GM12891 (cell line): ENCODE measurements at regions not wholly inside any gene's neighbourhood (a gene's known extent, or its start where the extent isn't known, plus 50 kb on each side); places are given as distances from the start of the nearest gene placed in this dataset.

Source experiments
- DNase-seq: peaks from one replicate; pipeline ENCODE4 v3.0.0; 2011; ENCODE audit warnings: low spot score; ENCODE audit not compliant: insufficient read length
- FAIRE-seq: peaks from 2 replicates; lab custom pipeline; 2011; peaks lifted over from hg19 to GRCh38; lab: Jason Lieb, UNC
- PAX5 ChIP-seq: IDR thresholded peaks from 2 replicates; pipeline ENCODE4 v1.6.1; 2011; ENCODE audit warnings: low read length, moderate library complexity, mild to moderate bottlenecking; ENCODE audit not compliant: insufficient read depth, severe bottlenecking
- POLR2A ChIP-seq: IDR thresholded peaks from 2 replicates; pipeline ENCODE4 v1.6.1; 2011; ENCODE audit warnings: low read depth, low read length, control low read depth
- POLR2AphosphoS5 ChIP-seq: IDR thresholded peaks from 2 replicates; pipeline ENCODE4 v1.6.1; 2011; ENCODE audit warnings: low read depth, low read length, control low read depth
- POU2F2 ChIP-seq: IDR thresholded peaks from 2 replicates; pipeline ENCODE4 v1.6.1; 2011; ENCODE audit warnings: low read depth, mild to moderate bottlenecking, control low read depth, low read length, moderate library complexity
- SPI1 ChIP-seq: IDR thresholded peaks from 2 replicates; pipeline ENCODE4 v1.6.1; 2011; ENCODE audit warnings: low read depth, low read length, control low read depth
- TAF1 ChIP-seq: IDR thresholded peaks from 2 replicates; pipeline ENCODE4 v1.6.1; 2011; ENCODE audit warnings: low read depth, low read length, control low read depth

DNA sequence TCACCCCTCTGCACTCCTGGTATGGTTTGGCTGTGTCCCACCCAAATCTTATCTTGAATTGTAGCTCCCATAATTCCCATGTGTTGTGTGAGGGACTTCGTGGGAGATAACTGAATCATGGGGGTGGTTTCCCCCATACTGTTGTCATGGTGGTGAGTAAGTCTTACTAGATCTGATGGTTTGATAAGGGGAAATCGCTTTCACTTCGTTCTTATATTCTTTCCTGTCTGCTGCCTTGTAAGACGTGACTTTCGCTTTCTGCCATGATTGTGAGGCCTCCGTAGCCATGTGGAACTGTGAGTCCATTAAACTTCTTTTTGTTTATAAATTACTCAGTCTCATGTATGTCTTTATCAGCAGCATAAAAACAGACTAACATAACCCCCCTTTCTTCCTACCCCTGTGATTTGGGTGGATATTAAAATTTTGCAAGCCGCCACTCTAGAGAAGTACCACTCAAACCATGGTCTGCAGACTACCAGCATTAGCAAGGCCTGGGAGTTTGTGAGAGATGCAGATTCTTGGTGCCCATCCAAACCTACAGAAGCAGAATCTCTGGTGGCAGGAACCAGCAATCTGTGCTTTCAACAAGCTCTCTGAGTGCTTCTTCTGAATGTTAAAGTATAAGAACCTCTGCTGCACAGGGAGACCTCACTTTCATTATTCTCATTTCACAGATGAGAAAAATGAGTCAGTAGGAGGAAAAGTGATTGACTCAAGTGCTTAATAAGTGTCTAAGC, 999.5 kb upstream of the EEF2KMT start:
- no peak for TF ChIP-seq POU2F2
- no peak for TF ChIP-seq PAX5
- no peak for TF ChIP-seq TAF1
- no peak for TF ChIP-seq POLR2AphosphoS5
- no peak for TF ChIP-seq SPI1
- TF ChIP-seq POLR2A: no peak
- no peak for DNase-seq
- FAIRE-seq: no peak

DNA sequence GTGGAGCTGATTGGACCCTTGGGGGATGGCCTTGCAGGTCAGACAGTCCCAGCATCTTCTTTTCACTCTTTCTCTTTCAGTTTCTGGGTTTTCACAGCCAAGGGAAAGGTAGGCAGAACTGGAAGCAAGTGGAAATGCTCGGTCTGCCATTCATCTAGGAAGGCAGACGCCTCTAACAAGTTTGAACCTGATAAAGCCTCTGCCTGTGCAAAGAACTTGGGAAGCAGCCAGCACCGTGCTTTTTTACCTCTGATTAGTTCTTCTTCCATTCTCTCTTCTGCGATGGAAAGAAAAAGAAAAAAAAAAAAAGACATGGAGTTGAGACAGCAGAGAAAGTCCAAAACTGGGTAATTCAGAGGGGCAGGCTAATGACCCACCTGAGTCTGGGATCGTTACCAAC, 997.8 kb upstream of the EEF2KMT start:
- TF ChIP-seq POLR2AphosphoS5: no peak
- TF ChIP-seq POLR2A: no peak
- TF ChIP-seq POU2F2: no peak
- TF ChIP-seq PAX5: no peak
- TF ChIP-seq SPI1: no peak
- no peak for TF ChIP-seq TAF1
- FAIRE-seq: no peak

DNA sequence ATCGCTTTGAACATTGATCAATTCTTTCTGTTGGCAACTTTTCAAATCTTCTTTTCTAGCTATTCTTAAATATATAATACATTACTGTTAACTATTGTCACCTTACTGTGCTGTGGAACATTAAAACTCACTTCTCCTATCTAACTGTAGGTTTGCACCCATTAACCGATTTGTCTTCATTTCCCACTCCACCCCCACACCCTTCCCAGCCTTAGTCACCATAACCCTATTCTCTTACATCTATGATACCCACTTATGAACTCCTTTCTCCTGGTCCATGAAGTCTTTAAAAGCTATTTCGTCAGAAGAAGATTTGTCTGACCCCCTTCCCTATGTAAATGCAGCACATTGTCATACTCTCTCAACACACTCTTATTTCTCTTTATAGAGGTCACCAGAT, 993.4 kb upstream of the EEF2KMT start:
- no peak for TF ChIP-seq SPI1
- no peak for TF ChIP-seq PAX5
- no peak for TF ChIP-seq POU2F2
- no peak for TF ChIP-seq POLR2AphosphoS5
- TF ChIP-seq TAF1: no peak
- TF ChIP-seq POLR2A: no peak
- DNase-seq (no peak), FAIRE-seq (no peak)

More for the DNA sequence above, 997.8 kb upstream of the EEF2KMT start:
- no peak for DNase-seq

DNA sequence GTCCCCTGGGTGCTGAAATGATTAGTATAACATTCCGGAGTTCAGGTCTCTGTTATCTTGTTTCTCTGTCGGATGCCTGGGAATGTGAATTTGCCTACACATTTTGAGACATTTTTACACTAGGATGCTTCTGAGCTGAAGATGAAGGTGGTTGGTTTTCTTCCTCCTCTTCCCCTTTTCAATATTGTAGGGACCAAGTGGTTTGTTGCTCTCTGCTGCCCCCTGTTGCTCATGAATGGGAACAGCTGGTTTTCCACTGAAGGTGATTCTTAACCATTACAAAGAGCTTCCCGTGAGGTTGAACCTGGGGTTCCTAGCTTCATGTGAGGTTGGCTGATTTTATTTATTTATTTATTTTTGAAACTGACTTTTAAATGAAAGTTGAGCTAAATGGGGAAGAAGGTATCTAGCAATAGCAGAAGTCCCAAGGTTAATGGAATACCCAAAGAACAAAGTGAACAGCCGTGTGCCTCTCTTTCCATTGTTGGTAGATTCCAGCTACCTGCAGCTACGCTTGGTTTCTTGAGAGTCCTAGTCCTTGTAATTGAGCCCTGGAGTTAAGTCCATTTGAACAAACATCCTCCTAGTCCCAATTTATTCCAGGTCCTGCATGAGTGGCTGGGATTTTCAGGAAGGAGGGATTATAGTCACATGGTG, 983.9 kb upstream of the EEF2KMT start:
- TF ChIP-seq TAF1 (no peak), SPI1 (peak; percentile 47), PAX5 (no peak), POU2F2 (no peak), POLR2AphosphoS5 (no peak), POLR2A (no peak)
- DNase-seq (peak; percentile 16), FAIRE-seq (no peak)

DNA sequence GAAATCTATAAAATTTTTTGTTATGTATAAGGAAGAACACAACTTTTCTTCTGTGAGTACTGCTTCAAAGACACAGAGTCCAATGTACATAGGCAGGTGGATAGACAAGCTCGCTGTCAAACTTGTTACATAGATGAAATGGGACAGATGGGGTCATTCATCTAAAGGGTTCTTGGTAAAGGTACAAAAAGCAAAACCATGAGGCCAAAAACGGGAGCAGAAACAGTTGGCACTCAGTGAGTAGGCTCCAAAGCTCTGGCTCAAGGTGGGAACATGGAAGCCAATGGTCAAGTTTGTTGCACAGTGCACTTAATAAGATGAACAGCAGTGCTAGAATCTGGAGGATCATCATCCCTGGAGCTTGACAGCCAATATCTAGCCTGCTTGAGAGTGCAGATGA, 979.0 kb upstream of the EEF2KMT start:
- TF ChIP-seq POU2F2 (no peak), POLR2AphosphoS5 (no peak), POLR2A (no peak), PAX5 (no peak), SPI1 (no peak), TAF1 (no peak)
- DNase-seq (no peak), FAIRE-seq (no peak)

DNA sequence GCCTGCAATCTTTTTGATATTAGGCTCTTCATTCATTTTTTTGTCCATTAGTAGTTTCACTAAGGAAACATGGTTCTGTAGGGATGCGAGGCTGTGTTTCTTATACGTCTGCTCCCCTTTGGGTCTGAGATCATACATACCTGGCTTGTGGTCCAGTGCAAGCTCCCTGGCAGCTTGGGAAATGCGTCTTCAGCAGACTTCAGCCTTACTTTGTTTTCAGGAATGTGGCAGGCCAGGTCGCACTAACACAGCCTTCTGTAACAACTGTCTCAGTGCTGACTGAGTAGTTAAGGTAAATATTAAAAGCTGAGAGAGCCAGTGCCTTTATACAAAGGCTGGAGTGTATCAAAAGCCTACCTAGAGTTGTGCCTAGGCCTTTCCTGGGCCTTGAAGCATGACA, 970.5 kb upstream of the EEF2KMT start:
- FAIRE-seq (no peak), DNase-seq (no peak)
- TF ChIP-seq POLR2AphosphoS5: no peak
- TF ChIP-seq TAF1: no peak
- no peak for TF ChIP-seq SPI1
- TF ChIP-seq POLR2A: no peak

DNA sequence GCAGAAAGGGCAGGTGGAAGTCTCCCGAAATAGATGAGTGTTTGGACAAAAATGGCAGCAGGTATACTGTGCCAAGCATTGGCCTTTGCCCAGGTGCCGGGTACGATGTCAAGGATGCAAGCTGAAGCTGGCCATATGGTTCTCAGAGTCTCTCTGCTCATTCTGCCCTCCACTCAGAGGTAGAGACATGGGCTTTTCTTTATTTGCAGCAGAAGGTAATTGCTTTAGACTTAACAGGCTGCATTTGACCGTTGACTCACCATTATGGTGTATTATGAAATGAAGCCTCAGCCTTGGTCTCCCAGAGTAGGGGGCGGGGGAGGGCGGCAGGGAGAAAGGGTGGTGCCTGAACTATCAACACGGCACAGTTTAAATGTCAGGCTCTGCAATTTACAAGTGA, 969.1 kb upstream of the EEF2KMT start:
- DNase-seq (no peak), FAIRE-seq (no peak)
- TF ChIP-seq POLR2AphosphoS5: no peak
- TF ChIP-seq PAX5: no peak
- TF ChIP-seq SPI1: no peak

DNA sequence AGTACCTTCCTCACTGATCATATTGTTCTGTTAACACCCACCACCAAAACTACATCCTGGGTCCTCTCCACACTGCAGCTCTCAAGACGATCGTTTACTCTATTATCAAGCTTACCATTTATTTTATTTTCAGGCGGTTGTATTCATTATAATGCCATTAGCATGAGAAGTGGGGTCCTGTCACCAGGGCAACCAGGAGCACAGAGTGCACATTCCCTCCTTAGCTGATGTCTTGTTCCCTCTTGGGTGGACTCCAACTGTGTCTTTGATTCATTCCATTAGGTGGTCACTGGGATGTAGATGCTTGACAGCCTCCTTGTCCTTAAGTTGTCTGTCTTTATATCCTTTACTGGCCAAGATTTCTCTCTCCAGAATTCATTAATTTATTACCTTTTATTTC, 965.9 kb upstream of the EEF2KMT start:
- FAIRE-seq: no peak
- DNase-seq: no peak
- TF ChIP-seq TAF1 (no peak), POU2F2 (no peak), PAX5 (no peak), SPI1 (no peak), POLR2A (no peak), POLR2AphosphoS5 (no peak)

DNA sequence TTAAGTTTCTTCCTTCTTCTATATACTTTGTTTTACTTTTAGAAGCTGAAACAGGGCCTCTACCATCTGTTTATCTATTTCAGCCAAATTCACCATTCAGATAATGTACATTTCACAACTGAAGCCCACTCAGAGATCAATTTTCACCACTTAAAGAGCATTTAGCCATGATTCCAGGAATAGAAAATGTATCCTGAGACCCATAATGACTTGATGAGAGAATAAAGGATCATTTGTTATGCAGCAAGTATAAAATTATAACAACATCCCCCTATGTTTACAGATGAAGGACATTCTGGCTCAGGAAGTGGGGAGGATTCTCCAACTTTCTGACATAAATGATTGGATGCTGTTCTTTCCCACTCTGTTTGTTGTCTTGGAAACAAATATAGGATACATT, 962.1 kb upstream of the EEF2KMT start:
- DNase-seq (no peak), FAIRE-seq (no peak)
- no peak for TF ChIP-seq TAF1
- no peak for TF ChIP-seq SPI1
- no peak for TF ChIP-seq POLR2A
- no peak for TF ChIP-seq PAX5
- TF ChIP-seq POLR2AphosphoS5: no peak
- no peak for TF ChIP-seq POU2F2

DNA sequence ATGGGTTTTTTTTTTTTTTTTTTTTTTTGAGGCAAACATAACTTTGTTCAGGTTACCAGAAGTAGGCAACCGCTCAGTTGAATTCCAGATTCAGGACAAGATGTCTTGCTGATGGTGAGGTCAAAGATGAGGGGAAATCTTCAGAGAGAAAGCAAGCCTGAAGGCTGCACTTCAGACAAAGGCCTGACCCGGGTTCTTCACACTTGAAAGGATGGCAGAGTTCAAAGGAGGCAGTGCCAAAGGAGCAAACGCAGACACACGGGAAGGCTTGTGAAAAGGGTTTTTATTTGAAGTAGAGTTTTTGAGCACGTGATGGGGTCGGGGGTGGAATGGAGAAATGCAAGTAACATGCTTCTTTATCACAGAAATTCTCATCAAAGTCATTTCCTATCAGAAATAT, 960.2 kb upstream of the EEF2KMT start:
- DNase-seq (no peak), FAIRE-seq (no peak)
- TF ChIP-seq TAF1: no peak

DNA sequence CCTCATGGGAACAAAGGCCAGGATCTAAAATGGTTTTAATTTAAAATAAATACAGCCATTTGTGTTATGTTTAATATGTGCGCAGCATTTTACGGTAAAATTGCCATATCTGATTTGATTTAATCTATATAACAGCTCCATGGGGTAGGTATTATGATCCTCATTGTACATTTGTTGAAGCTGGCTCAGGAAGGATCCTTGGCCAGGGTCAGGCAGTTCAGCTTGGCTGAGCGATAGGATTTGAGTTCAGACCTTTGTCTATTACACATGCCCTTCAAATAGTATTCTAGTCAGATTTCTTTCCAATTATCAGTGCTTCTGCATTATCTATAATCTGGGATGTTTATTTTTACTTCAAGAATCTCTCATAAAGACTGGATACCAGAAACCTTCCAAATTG, 950.4 kb upstream of the EEF2KMT start:
- no peak for TF ChIP-seq PAX5
- no peak for TF ChIP-seq SPI1
- TF ChIP-seq POU2F2: no peak
- TF ChIP-seq TAF1: no peak
- no peak for TF ChIP-seq POLR2AphosphoS5
- no peak for FAIRE-seq
- DNase-seq: no peak
